GM12875 (cell line): ENCODE measurements at regions not wholly inside any gene's neighbourhood (a gene's known extent, or its start where the extent isn't known, plus 50 kb on each side); places are given as distances from the start of the nearest gene placed in this dataset.
"Not testable (repeated sequence)": the region's sequence is repeated elsewhere in the genome, so short reads cannot be mapped to it uniquely, and the experiment has no call there.

Experiments
- H3K4me3 ChIP-seq: one replicate; pipeline ENCODE4 v1.5.1; 2011; ENCODE audit warnings: low read depth, low read length, control low read depth
- TF ChIP-seq, protein P1 (sequence below): IDR thresholded peaks from 2 replicates; pipeline ENCODE4 v1.5.1; 2011; ENCODE audit warnings: low read depth, mild to moderate bottlenecking, control low read depth, inconsistent platforms, low read length, moderate library complexity, borderline replicate concordance; ENCODE audit not compliant: insufficient read depth

- TF ChIP-seq, protein P1, sequence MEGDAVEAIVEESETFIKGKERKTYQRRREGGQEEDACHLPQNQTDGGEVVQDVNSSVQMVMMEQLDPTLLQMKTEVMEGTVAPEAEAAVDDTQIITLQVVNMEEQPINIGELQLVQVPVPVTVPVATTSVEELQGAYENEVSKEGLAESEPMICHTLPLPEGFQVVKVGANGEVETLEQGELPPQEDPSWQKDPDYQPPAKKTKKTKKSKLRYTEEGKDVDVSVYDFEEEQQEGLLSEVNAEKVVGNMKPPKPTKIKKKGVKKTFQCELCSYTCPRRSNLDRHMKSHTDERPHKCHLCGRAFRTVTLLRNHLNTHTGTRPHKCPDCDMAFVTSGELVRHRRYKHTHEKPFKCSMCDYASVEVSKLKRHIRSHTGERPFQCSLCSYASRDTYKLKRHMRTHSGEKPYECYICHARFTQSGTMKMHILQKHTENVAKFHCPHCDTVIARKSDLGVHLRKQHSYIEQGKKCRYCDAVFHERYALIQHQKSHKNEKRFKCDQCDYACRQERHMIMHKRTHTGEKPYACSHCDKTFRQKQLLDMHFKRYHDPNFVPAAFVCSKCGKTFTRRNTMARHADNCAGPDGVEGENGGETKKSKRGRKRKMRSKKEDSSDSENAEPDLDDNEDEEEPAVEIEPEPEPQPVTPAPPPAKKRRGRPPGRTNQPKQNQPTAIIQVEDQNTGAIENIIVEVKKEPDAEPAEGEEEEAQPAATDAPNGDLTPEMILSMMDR: no peak
These were observed 606.0 kb upstream of the LCORL start for GRCh38 chr4:18627447-18628005.

GRCh38 chr4:18626996-18627395 lies 605.4 kb upstream of the LCORL start:
- H3K4me3 ChIP-seq: no peak overlapping the region
- TF ChIP-seq, protein P1: no peak

More at GRCh38 chr4:18627447-18628005, 606.0 kb upstream of the LCORL start:
- H3K4me3 ChIP-seq: no peak overlapping the region

GRCh38 chr4:18626366-18626765 lies 604.8 kb upstream of the LCORL start:
- TF ChIP-seq, protein P1: no peak
- H3K4me3 ChIP-seq: no peak overlapping the region

DNA sequence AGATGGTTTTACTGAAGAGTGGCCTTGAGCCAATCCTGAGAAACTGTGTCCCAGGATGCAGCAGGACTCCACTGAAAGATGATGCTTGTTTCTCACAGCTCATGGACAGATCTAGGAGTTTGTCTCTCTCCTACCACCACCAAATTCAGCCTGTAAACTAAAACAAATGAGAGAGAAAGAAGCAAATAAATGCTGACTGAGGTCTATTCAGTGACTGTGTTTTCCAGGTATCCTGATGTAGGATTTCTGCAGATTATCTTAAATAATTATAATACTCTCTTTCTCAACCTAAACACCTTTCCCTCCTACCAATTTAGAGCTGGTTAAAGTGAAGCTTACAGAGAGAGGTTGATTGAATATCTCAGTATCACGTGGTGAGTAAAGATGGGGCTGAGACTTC lies 599.6 kb upstream of the LCORL start:
- TF ChIP-seq, protein P1: no peak
- no peak overlapping the region for H3K4me3 ChIP-seq

GRCh38 chr4:18616720-18617119 lies 595.2 kb upstream of the LCORL start:
- no peak overlapping the region for H3K4me3 ChIP-seq
- TF ChIP-seq, protein P1: no peak

DNA sequence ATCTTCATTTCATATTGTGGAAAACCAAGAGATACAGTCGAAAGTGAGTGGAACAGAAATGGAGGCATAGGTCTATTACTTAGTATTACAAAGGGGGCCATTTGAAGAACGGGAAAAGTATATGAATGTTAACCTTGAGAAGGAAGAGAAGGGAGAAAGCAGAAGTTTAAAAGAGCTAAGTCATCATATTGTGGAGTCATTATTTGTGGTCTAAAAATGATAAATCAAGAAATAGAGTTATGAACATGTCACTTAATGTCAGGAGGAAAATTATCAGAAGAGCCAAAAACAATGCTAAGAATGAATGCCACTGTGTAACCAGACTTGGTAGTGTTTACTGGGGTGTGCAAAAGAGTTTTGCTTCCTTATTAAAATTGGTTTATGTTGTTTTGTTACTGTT lies 589.5 kb upstream of the LCORL start:
- no peak overlapping the region for H3K4me3 ChIP-seq
- TF ChIP-seq, protein P1: no peak

DNA sequence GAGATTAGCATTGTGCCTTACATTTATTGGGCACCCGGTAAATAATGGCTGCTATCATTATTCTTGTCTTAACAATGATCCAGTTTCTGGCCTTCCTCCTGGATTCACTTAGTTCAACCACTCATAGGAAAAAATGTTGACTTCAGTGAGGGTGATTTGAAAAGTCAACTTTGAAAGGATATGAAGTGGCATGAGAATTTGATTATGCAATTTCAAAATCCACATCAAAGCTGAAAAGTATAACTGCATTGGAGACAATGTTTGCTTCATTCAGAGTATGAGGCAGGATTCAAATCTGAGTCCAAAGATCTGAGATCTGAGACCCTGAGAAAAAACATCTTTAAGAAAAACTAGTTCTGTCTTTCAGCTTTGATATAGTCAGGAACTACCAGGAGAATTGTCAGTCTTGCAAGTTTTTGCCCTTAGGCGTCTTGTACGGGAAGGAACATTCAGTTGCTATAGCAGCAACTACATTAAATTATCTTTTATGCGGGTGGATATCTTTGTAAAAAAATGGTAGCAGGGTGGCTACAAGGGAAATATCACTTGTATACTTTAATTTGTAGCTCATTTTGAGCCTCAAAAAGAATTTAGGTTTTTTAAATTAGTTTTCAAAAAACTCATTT lies 587.5 kb upstream of the LCORL start:
- no peak overlapping the region for H3K4me3 ChIP-seq
- TF ChIP-seq, protein P1: no peak

- H3K4me3 ChIP-seq: not testable (repeated sequence)
These were observed 581.1 kb upstream of the LCORL start for GRCh38 chr4:18602610-18603009.
